Lower leg skin (tissue), 4 donors: ENCODE measurements at regions not wholly inside any gene's neighbourhood (a gene's known extent, or its start where the extent isn't known, plus 50 kb on each side); places are given as distances from the start of the nearest gene placed in this dataset.

ENCODE experiments used
- DNase-seq, 2 donors: peaks; one replicate each; pipeline ENCODE4 v3.0.0-alpha.2; 2019; ENCODE audit warnings: low spot score in 2 of 2
- H3K4me3 ChIP-seq: fragments of 200-600 bp; sonication (generic); 2 replicates; pipeline ENCODE4 v1.5.1; 2017; ENCODE audit warnings: mild to moderate bottlenecking, low read depth; ENCODE audit not compliant: poor library complexity, severe bottlenecking
- CTCF ChIP-seq, 3 donors: fragments of 450-650 bp; IDR thresholded peaks; one replicate each; pipeline ENCODE4 v1.5.1; 2016; ENCODE audit warnings: antibody characterized with exemption in 3 of 3, mild to moderate bottlenecking in 3 of 3, moderate library complexity in 2 of 3
- POLR2A ChIP-seq, 2 donors: fragments of 450-650 bp; IDR thresholded peaks; one replicate each; pipeline ENCODE4 v1.6.1; 2016 to 2017; ENCODE audit warnings: antibody characterized with exemption in 2 of 2, mild to moderate bottlenecking in 1 of 2, moderate library complexity in 1 of 2
- WGBS, 2 donors: methylation state at CpG; one replicate each; pipeline ENCODE4 v1.1.5; 2018; 5-methylcytosine and 5-hydroxymethylcytosine counted together
- intact Hi-C: fragments of 100-400 bp; cut with DNase I; formaldehyde crosslinking; loops from one replicate; pipeline ENCODE4 v1.15.0; 2023; ENCODE audit warnings: low total_unique reads

- 75 to 91% methylated on average over 2 of the region's 2 CpGs for WGBS, 2 donors
- no peak for DNase-seq
- intact Hi-C loops, result no loop called here
- no peak for TF ChIP-seq CTCF (IDR thresholded peaks at IDR 0.05)
- no peak for TF ChIP-seq POLR2A (IDR thresholded peaks at IDR 0.05)
- H3K4me3 ChIP-seq, result no peak overlapping the region
Measured at GRCh38 chr2:181178823-181179412, 198.5 kb downstream of the UBE2E3 start.

GRCh38 chr2:181183878-181184542, 203.6 kb downstream of the UBE2E3 start:
- TF ChIP-seq CTCF (IDR thresholded peaks at IDR 0.05), result no peak
- no peak for TF ChIP-seq POLR2A (IDR thresholded peaks at IDR 0.05)
- H3K4me3 ChIP-seq, result no peak overlapping the region
- no peak for DNase-seq
- WGBS, 2 donors, result 79 to 82% methylated on average over 4 of the region's 4 CpGs
- intact Hi-C loops, result no loop called here

GRCh38 chr2:181185421-181185820, 205.0 kb downstream of the UBE2E3 start:
- no peak overlapping the region for H3K4me3 ChIP-seq
- intact Hi-C loops, result no loop called here
- WGBS, 2 donors, result 79 to 80% methylated on average over 6 of the region's 6 CpGs
- no peak for DNase-seq
- TF ChIP-seq POLR2A (IDR thresholded peaks at IDR 0.05), result no peak
- TF ChIP-seq CTCF (IDR thresholded peaks at IDR 0.05), result no peak

- TF ChIP-seq CTCF (IDR thresholded peaks at IDR 0.05), result no peak
- TF ChIP-seq POLR2A (IDR thresholded peaks at IDR 0.05), result no peak
- no peak overlapping the region for H3K4me3 ChIP-seq
- DNase-seq, result no peak
- intact Hi-C loops, result no loop called here
- WGBS, 2 donors, result 81 to 84% methylated on average over 4 of the region's 4 CpGs
Measured at GRCh38 chr2:181185948-181186347, 205.5 kb downstream of the UBE2E3 start.

- TF ChIP-seq POLR2A (IDR thresholded peaks at IDR 0.05) (no peak), CTCF (IDR thresholded peaks at IDR 0.05) (no peak)
- intact Hi-C loops, result no loop called here
- WGBS, 2 donors, result 91 to 92% methylated on average over 4 of the region's 4 CpGs
- DNase-seq, result no peak
- H3K4me3 ChIP-seq, result no peak overlapping the region
Measured at GRCh38 chr2:181188605-181189004, 208.2 kb downstream of the UBE2E3 start.

- 50 to 71% methylated on average over 1 of the region's 1 CpG for WGBS, 2 donors
Measured at GRCh38 chr2:181189951-181190350, 209.5 kb downstream of the UBE2E3 start.

More at GRCh38 chr2:181189951-181190350, 209.5 kb downstream of the UBE2E3 start:
- no peak overlapping the region for H3K4me3 ChIP-seq
- no peak for TF ChIP-seq POLR2A (IDR thresholded peaks at IDR 0.05)
- no peak for TF ChIP-seq CTCF (IDR thresholded peaks at IDR 0.05)
- DNase-seq, result no peak
- intact Hi-C loops, result no loop called here
